Activated CD8-positive, alpha-beta T cell treated with anti-CD3 and anti-CD28 coated beads for 36 hours (primary cell): ENCODE measurements at regions not wholly inside any gene's neighbourhood (a gene's known extent, or its start where the extent isn't known, plus 50 kb on each side); places are given as distances from the start of the nearest gene placed in this dataset.

Experiments used
- ATAC-seq: fragments of 200-7000 bp; cut with Tn5 transposase; one replicate; pipeline ENCODE4 v1.10.0; 2021; ENCODE audit warnings: mild to moderate bottlenecking, moderate library complexity
- CTCF ChIA-PET: fragments of 350-600 bp; sonication (Branson Sonifier 250); formaldehyde crosslinking; loops from one replicate; lab custom pipeline; 2021; ENCODE audit warnings: antibody characterized with exemption; lab: Charles Lee
- POLR2A ChIA-PET: fragments of 350-600 bp; sonication (Branson Sonifier 250); formaldehyde crosslinking; loops from one replicate; lab custom pipeline; 2021; ENCODE audit warnings: antibody characterized with exemption; lab: Charles Lee
- DNase-seq: peaks from one replicate; pipeline ENCODE4 v3.0.0-alpha.2; 2020
- H3K27ac Mint-ChIP-seq: one replicate; pipeline ENCODE4 v1.8.0; 2021; ENCODE audit warnings: mild to moderate bottlenecking, mixed read lengths
- H3K27me3 Mint-ChIP-seq: one replicate; pipeline ENCODE4 v1.8.0; 2021; ENCODE audit warnings: mixed read lengths
- H3K36me3 Mint-ChIP-seq: one replicate; pipeline ENCODE4 v1.8.0; 2021; ENCODE audit warnings: low read depth, mixed read lengths
- H3K4me1 Mint-ChIP-seq: one replicate; pipeline ENCODE4 v1.8.0; 2021; ENCODE audit warnings: low read depth, mixed read lengths
- H3K4me3 Mint-ChIP-seq: one replicate; pipeline ENCODE4 v1.8.0; 2021; ENCODE audit warnings: mild to moderate bottlenecking, moderate library complexity, mixed read lengths
- H3K9me3 Mint-ChIP-seq: one replicate; pipeline ENCODE4 v1.8.0; 2021; ENCODE audit warnings: mixed read lengths
- intact Hi-C: fragments of 100-400 bp; cut with micrococcal nuclease; formaldehyde crosslinking; loops from one replicate; pipeline ENCODE4 v1.10.0; 2022
- TF ChIP-seq, protein P1 (sequence below): fragments of 200-600 bp; IDR thresholded peaks from one replicate; pipeline ENCODE4 v1.8.0; 2022; ENCODE audit warnings: antibody characterized with exemption, mild to moderate bottlenecking

DNA sequence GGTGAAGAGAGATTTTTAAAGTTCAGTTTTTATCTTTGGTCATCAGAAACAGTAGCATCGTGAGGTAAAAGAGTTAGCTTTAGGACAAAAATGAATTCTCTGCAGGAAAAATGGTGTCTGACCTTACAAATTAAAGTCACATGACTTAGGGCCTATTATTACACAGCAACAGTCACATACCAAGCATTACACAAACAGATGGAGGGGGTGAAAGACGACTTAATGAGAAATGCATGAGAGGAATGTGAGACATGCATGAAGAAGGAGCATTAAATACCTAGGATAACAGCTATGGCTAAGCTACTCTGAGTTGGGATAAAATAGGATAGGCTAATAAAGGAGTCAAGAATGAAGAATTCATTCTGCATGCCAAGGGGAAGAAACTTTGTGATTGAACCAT is 77.5 kb downstream of the BLID start:
- Mint-ChIP-seq H3K27me3 (peaks cover 16% of the 10 kb centered on the region), H3K9me3 (no peaks in the 10 kb centered on the region), H3K36me3 (no peaks in the 10 kb centered on the region), H3K4me3 (no peak overlapping the region), H3K27ac (no peak overlapping the region), H3K4me1 (no peaks in the 10 kb centered on the region)
- TF ChIP-seq, protein P1, sequence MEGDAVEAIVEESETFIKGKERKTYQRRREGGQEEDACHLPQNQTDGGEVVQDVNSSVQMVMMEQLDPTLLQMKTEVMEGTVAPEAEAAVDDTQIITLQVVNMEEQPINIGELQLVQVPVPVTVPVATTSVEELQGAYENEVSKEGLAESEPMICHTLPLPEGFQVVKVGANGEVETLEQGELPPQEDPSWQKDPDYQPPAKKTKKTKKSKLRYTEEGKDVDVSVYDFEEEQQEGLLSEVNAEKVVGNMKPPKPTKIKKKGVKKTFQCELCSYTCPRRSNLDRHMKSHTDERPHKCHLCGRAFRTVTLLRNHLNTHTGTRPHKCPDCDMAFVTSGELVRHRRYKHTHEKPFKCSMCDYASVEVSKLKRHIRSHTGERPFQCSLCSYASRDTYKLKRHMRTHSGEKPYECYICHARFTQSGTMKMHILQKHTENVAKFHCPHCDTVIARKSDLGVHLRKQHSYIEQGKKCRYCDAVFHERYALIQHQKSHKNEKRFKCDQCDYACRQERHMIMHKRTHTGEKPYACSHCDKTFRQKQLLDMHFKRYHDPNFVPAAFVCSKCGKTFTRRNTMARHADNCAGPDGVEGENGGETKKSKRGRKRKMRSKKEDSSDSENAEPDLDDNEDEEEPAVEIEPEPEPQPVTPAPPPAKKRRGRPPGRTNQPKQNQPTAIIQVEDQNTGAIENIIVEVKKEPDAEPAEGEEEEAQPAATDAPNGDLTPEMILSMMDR, result no peak
- POLR2A ChIA-PET, result interaction anchor here (0.6 kb wide), 1 partner anchor 1001 kb away, joined by 3 read pairs; no protein-coding TSS in a partner anchor
- ATAC-seq, result no peak
- CTCF ChIA-PET, result no interaction called here
- intact Hi-C loops, result no loop called here
- no peak for DNase-seq

- H3K4me1 Mint-ChIP-seq, result no peaks in the 10 kb centered on the region
- ATAC-seq (no peak), DNase-seq (no peak)
- no peak overlapping the region for H3K27ac Mint-ChIP-seq
- TF ChIP-seq, protein P1, result no peak
- peaks cover 16% of the 10 kb centered on the region for H3K27me3 Mint-ChIP-seq
- intact Hi-C loops, result no loop called here
- H3K4me3 Mint-ChIP-seq, result no peak overlapping the region
- CTCF ChIA-PET, result no interaction called here
- no peaks in the 10 kb centered on the region for H3K9me3 Mint-ChIP-seq
- no peaks in the 10 kb centered on the region for H3K36me3 Mint-ChIP-seq
- POLR2A ChIA-PET, result no interaction called here
Observed at GRCh38 chr11:122037911-122038310, 78.1 kb downstream of the BLID start.

DNA sequence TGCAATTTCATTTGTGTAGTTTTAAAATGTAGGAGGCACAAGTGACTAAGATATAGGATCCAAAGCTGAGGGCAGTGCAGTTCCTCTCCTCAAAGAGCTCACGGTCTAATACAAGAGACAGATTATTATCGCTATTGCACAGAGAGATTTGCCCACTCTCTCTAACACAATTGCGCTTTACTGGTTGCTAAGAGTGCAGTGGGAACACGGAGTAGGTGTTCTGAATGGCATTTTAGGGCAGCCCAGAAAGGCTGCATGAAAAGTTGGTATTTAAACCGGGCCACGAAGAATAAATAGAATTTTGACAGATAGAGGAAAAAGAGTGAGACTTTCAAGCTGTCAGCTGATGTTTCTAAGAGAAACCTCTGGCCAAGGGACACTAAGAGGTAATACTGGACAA is 79.5 kb downstream of the BLID start:
- Mint-ChIP-seq H3K9me3 (no peaks in the 10 kb centered on the region), H3K27ac (no peak overlapping the region), H3K36me3 (no peaks in the 10 kb centered on the region), H3K27me3 (peaks cover 16% of the 10 kb centered on the region), H3K4me1 (no peaks in the 10 kb centered on the region), H3K4me3 (no peak overlapping the region)
- POLR2A ChIA-PET, result no interaction called here
- intact Hi-C loops, result no loop called here
- CTCF ChIA-PET, result no interaction called here
- DNase-seq (no peak), ATAC-seq (no peak)
- TF ChIP-seq, protein P1, result no peak

DNA sequence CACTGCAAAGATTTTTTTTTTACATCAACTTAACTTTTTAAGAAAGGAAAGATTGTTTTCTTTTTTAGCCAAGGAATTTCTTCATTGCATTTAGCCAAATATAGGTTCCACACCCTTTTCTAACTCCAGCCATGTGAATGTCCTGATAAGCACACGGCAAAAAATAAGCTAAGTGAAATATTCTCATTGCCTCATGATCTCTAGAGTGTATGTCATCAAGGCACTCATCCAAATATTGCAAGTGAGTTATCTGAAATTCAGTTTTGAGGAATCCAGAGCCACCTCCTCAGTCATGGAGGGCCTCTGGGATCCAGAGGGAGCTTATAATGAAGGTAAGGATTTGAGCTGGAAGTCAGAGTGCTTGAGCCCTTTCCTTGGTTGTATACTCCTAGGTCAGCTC is 80.0 kb downstream of the BLID start:
- TF ChIP-seq, protein P1, result no peak
- intact Hi-C loops, result no loop called here
- ATAC-seq (no peak), DNase-seq (no peak)
- Mint-ChIP-seq H3K36me3 (no peaks in the 10 kb centered on the region), H3K9me3 (no peaks in the 10 kb centered on the region), H3K4me1 (no peaks in the 10 kb centered on the region), H3K4me3 (no peak overlapping the region), H3K27me3 (peaks cover 16% of the 10 kb centered on the region), H3K27ac (no peak overlapping the region)
- ChIA-PET CTCF (no interaction called here), POLR2A (no interaction called here)

- ChIA-PET POLR2A (no interaction called here), CTCF (no interaction called here)
- no peak overlapping the region for H3K27ac Mint-ChIP-seq
- intact Hi-C loops, result no loop called here
- no peak overlapping the region for H3K4me3 Mint-ChIP-seq
- TF ChIP-seq, protein P1, result no peak
- H3K4me1 Mint-ChIP-seq, result no peaks in the 10 kb centered on the region
- no peaks in the 10 kb centered on the region for H3K36me3 Mint-ChIP-seq
- no peak for ATAC-seq
- no peaks in the 10 kb centered on the region for H3K9me3 Mint-ChIP-seq
- peaks cover 13% of the 10 kb centered on the region for H3K27me3 Mint-ChIP-seq
- DNase-seq, result no peak
Observed at GRCh38 chr11:122033631-122034030, 82.4 kb downstream of the BLID start.
